ENCODE measurements at regions not wholly inside any gene's neighbourhood (a gene's known extent, or its start where the extent isn't known, plus 50 kb on each side); places are given as distances from the start of the nearest gene placed in this dataset.
"Not testable (repeated sequence)": the region's sequence is repeated elsewhere in the genome, so short reads cannot be mapped to it uniquely, and the experiment has no call there.

GRCh38 chr21:28387220-28387619 lies 605.5 kb downstream of the LTN1 start:
- H3K4me3 ChIP-seq (ENCODE audit: low read depth in 2 of 2, low read length in 2 of 2) = no peak overlapping the region
- H3K4me1 ChIP-seq (ENCODE audit: control insufficient read depth, insufficient read depth, low read length) = no peaks in the 10 kb centered on the region
- no peak for ATAC-seq
- in situ Hi-C loops (cut with HindIII; ENCODE audit: low pct_unique_long_range_greater_than_20kb, low sequenced_read_pairs) (no loop called here), intact Hi-C loops (cut with micrococcal nuclease; ENCODE audit: unreplicated experiment) (no loop called here)
- no peaks in the 10 kb centered on the region for H3K27me3 ChIP-seq (ENCODE audit: control insufficient read depth, insufficient read depth, low read length)
- no TSS peak for BruUV-seq (replicated peaks)
- TF ChIP-seq CTCF (IDR thresholded peaks at IDR 0.05) = no peak
- TF ChIP-seq REST (IDR thresholded peaks at IDR 0.05; ENCODE audit: insufficient read depth in 1 of 2, low read depth in 2 of 2, low read length in 1 of 2) = no peak
- no peak for TF ChIP-seq TCF7L2 (IDR thresholded peaks at IDR 0.05; ENCODE audit: low read depth, low read length)
- TF ChIP-seq SIN3A (IDR thresholded peaks at IDR 0.05; ENCODE audit: borderline replicate concordance, insufficient read depth, low read depth, low read length) = no peak
- no peak for TF ChIP-seq POLR2AphosphoS5 (IDR thresholded peaks at IDR 0.05; ENCODE audit: low read depth, low read length)
- ChIA-PET POLR2A (no interaction called here), CTCF (no interaction called here)
- no peaks in the 10 kb centered on the region for H3K9me3 ChIP-seq (ENCODE audit: control insufficient read depth, insufficient read depth, low read depth, low read length)
- no peaks in the 10 kb centered on the region for H3K36me3 ChIP-seq (ENCODE audit: control insufficient read depth, insufficient read depth, low read length)
- H3K27ac ChIP-seq (ENCODE audit: low read length) = no peak overlapping the region
- no peak for DNase-seq (ENCODE audit: low read depth, low spot score)

GRCh38 chr21:28385845-28386244 lies 606.8 kb downstream of the LTN1 start:
- no TSS peak for BruUV-seq (replicated peaks)
- Histone ChIP-seq H3K27ac (ENCODE audit: low read length) (no peak overlapping the region), H3K4me1 (ENCODE audit: control insufficient read depth, insufficient read depth, low read length) (no peaks in the 10 kb centered on the region), H3K27me3 (ENCODE audit: control insufficient read depth, insufficient read depth, low read length) (no peaks in the 10 kb centered on the region), H3K36me3 (ENCODE audit: control insufficient read depth, insufficient read depth, low read length) (no peaks in the 10 kb centered on the region), H3K9me3 (ENCODE audit: control insufficient read depth, insufficient read depth, low read depth, low read length) (no peaks in the 10 kb centered on the region), H3K4me3 (ENCODE audit: low read depth in 2 of 2, low read length in 2 of 2) (no peak overlapping the region)
- DNase-seq (ENCODE audit: low read depth, low spot score) (no peak), ATAC-seq (no peak)
- TF ChIP-seq REST (IDR thresholded peaks at IDR 0.05; ENCODE audit: insufficient read depth in 1 of 2, low read depth in 2 of 2, low read length in 1 of 2) = no peak
- no peak for TF ChIP-seq TCF7L2 (IDR thresholded peaks at IDR 0.05; ENCODE audit: low read depth, low read length)
- TF ChIP-seq CTCF (IDR thresholded peaks at IDR 0.05) = no peak
- TF ChIP-seq POLR2AphosphoS5 (IDR thresholded peaks at IDR 0.05; ENCODE audit: low read depth, low read length) = no peak
- TF ChIP-seq SIN3A (IDR thresholded peaks at IDR 0.05; ENCODE audit: borderline replicate concordance, insufficient read depth, low read depth, low read length) = no peak
- in situ Hi-C loops (cut with HindIII; ENCODE audit: low pct_unique_long_range_greater_than_20kb, low sequenced_read_pairs) (no loop called here), intact Hi-C loops (cut with micrococcal nuclease; ENCODE audit: unreplicated experiment) (no loop called here)
- POLR2A ChIA-PET = no interaction called here
- CTCF ChIA-PET = no interaction called here

- H3K27me3 ChIP-seq (ENCODE audit: control insufficient read depth, insufficient read depth, low read length); intact Hi-C loops (cut with micrococcal nuclease; ENCODE audit: unreplicated experiment); H3K4me3 ChIP-seq (ENCODE audit: low read depth in 2 of 2, low read length in 2 of 2); POLR2A ChIA-PET; H3K27ac ChIP-seq (ENCODE audit: low read length); H3K4me1 ChIP-seq (ENCODE audit: control insufficient read depth, insufficient read depth, low read length); DNase-seq (ENCODE audit: low read depth, low spot score); CTCF ChIA-PET; ATAC-seq; BruUV-seq (replicated peaks); H3K9me3 ChIP-seq (ENCODE audit: control insufficient read depth, insufficient read depth, low read depth, low read length); in situ Hi-C loops (cut with HindIII; ENCODE audit: low pct_unique_long_range_greater_than_20kb, low sequenced_read_pairs); H3K36me3 ChIP-seq (ENCODE audit: control insufficient read depth, insufficient read depth, low read length): not testable (repeated sequence)
Observed at GRCh38 chr21:28381000-28381745, 611.5 kb downstream of the LTN1 start.
